Neural cell (in vitro differentiated cells): ENCODE measurements at regions not wholly inside any gene's neighbourhood (a gene's known extent, or its start where the extent isn't known, plus 50 kb on each side); places are given as distances from the start of the nearest gene placed in this dataset.

Experiments used
- H2AFZ ChIP-seq: fragments of 200-600, 300-800 bp; sonication (generic), shearing (Covaris generic); 2 replicates; pipeline ENCODE4 v1.6.0; 2014; ENCODE audit warnings: low read depth, mild to moderate bottlenecking, antibody characterized with exemption, low read length, moderate library complexity
- H3F3A ChIP-seq: fragments of 200-600 bp; shearing (Covaris generic); 2 replicates; pipeline ENCODE4 v1.6.1; 2016; ENCODE audit warnings: mild to moderate bottlenecking, moderate library complexity, mixed read lengths, antibody characterized with exemption, low read length; ENCODE audit not compliant: insufficient read depth, poor library complexity, severe bottlenecking
- H3K27ac ChIP-seq: fragments of 200-600, 300-800 bp; sonication (generic), shearing (Covaris generic); 2 replicates; pipeline ENCODE4 v1.5.1; 2014; ENCODE audit warnings: mild to moderate bottlenecking, low read length, moderate library complexity
- H3K27me3 ChIP-seq: fragments of 300-800, 200-600 bp; sonication (generic), shearing (Covaris generic); 2 replicates; pipeline ENCODE4 v1.6.0; 2014; ENCODE audit warnings: mild to moderate bottlenecking, low read depth, low read length, moderate library complexity; ENCODE audit not compliant: insufficient read depth
- H3K36me3 ChIP-seq: fragments of 300-800, 200-600 bp; sonication (generic), shearing (Covaris generic); 2 replicates; pipeline ENCODE4 v1.5.1; 2014; ENCODE audit warnings: mild to moderate bottlenecking, antibody characterized with exemption, low read length, moderate library complexity; ENCODE audit not compliant: insufficient read depth
- H3K4me2 ChIP-seq: fragments of 300-800, 200-600 bp; sonication (generic), shearing (Covaris generic); 2 replicates; pipeline ENCODE4 v1.6.0; 2014; ENCODE audit warnings: mild to moderate bottlenecking, low read length
- H3K4me3 ChIP-seq: fragments of 300-800, 200-600 bp; sonication (generic), shearing (Covaris generic); 2 replicates; pipeline ENCODE4 v1.5.1; 2014; ENCODE audit warnings: mild to moderate bottlenecking, low read length, moderate library complexity
- H3K79me2 ChIP-seq: fragments of 200-600 bp; shearing (Covaris generic); replicated peaks from 2 replicates; pipeline ENCODE4 v1.6.0; 2014; ENCODE audit warnings: mild to moderate bottlenecking, low read length, moderate library complexity; ENCODE audit not compliant: insufficient read depth
- H3K9ac ChIP-seq: fragments of 300-800, 200-600 bp; sonication (generic), shearing (Covaris generic); 2 replicates; pipeline ENCODE4 v1.6.1; 2016; ENCODE audit warnings: mild to moderate bottlenecking, low read length, mixed read lengths
- H3K9me2 ChIP-seq: fragments of 200-600 bp; shearing (Covaris generic); 2 replicates; pipeline ENCODE4 v1.6.1; 2016; ENCODE audit warnings: mild to moderate bottlenecking, low read length, mixed read lengths; ENCODE audit not compliant: insufficient read depth
- H3K9me3 ChIP-seq: fragments of 200-600, 300-800 bp; sonication (generic), shearing (Covaris generic); 2 replicates; pipeline ENCODE4 v1.6.1; 2016; ENCODE audit warnings: mild to moderate bottlenecking, mixed run types, low read length, moderate library complexity, mixed read lengths
- H4K20me1 ChIP-seq: fragments of 200-600 bp; shearing (Covaris generic); 2 replicates; pipeline ENCODE4 v1.6.1; 2016; ENCODE audit warnings: mild to moderate bottlenecking, mixed run types; ENCODE audit not compliant: insufficient read depth
- EP300 ChIP-seq: fragments of 450-650 bp; conservative IDR thresholded peaks from 2 replicates; pipeline ENCODE4 v1.6.1; 2014; ENCODE audit warnings: antibody characterized with exemption, mild to moderate bottlenecking, moderate library complexity; ENCODE audit not compliant: poor library complexity, severe bottlenecking
- EZH2 ChIP-seq: fragments of 200-600, 300-800 bp; shearing (Covaris generic), sonication (generic); IDR thresholded peaks from 2 replicates; pipeline ENCODE4 v1.6.1; 2014; ENCODE audit warnings: antibody characterized with exemption, low read length, borderline replicate concordance, mild to moderate bottlenecking; ENCODE audit not compliant: insufficient read depth, poor library complexity, severe bottlenecking
- MXI1 ChIP-seq: fragments of 450-650 bp; conservative IDR thresholded peaks from 2 replicates; pipeline ENCODE4 v1.6.1; 2014; ENCODE audit warnings: antibody characterized with exemption, mild to moderate bottlenecking; ENCODE audit not compliant: poor library complexity, severe bottlenecking
- POLR2AphosphoS5 ChIP-seq: IDR thresholded peaks from 2 replicates; pipeline ENCODE4 v1.6.1; 2012
- RAD21 ChIP-seq: fragments of 450-650 bp; conservative IDR thresholded peaks from 2 replicates; pipeline ENCODE4 v1.6.1; 2014; ENCODE audit warnings: antibody characterized with exemption, mild to moderate bottlenecking, moderate library complexity
- SMC3 ChIP-seq: fragments of 450-650 bp; conservative IDR thresholded peaks from 2 replicates; pipeline ENCODE4 v1.6.1; 2014; ENCODE audit warnings: antibody characterized with exemption, mild to moderate bottlenecking, moderate library complexity; ENCODE audit not compliant: poor library complexity
- TAF1 ChIP-seq: IDR thresholded peaks from 2 replicates; pipeline ENCODE4 v1.6.1; 2012; ENCODE audit warnings: low read depth
- TF ChIP-seq, protein P1 (sequence below): IDR thresholded peaks from 2 replicates; pipeline ENCODE4 v1.6.1; 2012; ENCODE audit warnings: borderline replicate concordance
- TF ChIP-seq, protein P2 (sequence below): fragments of 450-650 bp; IDR thresholded peaks from 2 replicates; pipeline ENCODE4 v1.5.1; 2014; ENCODE audit warnings: antibody characterized with exemption, mild to moderate bottlenecking, moderate library complexity; ENCODE audit not compliant: poor library complexity, severe bottlenecking

GRCh38 chr5:145044970-145045369 lies 790.2 kb downstream of the PRELID2 start:
- Histone ChIP-seq H3K4me2 (no peak overlapping the region), H3K79me2 (no peaks in the 10 kb centered on the region), H3K4me3 (no peak overlapping the region), H3K9me3 (no peaks in the 10 kb centered on the region), H2AFZ (no peak overlapping the region), H3F3A (no peaks in the 10 kb centered on the region), H3K27ac (no peak overlapping the region), H3K36me3 (no peaks in the 10 kb centered on the region), H3K9me2 (no peaks in the 10 kb centered on the region), H3K27me3 (no peaks in the 10 kb centered on the region), H3K9ac (no peak overlapping the region), H4K20me1 (no peaks in the 10 kb centered on the region)
- TF ChIP-seq RAD21 (no peak), POLR2AphosphoS5 (no peak), EP300 (no peak), EZH2 (no peak), TAF1 (no peak), MXI1 (no peak), SMC3 (no peak)
- TF ChIP-seq, protein P1, sequence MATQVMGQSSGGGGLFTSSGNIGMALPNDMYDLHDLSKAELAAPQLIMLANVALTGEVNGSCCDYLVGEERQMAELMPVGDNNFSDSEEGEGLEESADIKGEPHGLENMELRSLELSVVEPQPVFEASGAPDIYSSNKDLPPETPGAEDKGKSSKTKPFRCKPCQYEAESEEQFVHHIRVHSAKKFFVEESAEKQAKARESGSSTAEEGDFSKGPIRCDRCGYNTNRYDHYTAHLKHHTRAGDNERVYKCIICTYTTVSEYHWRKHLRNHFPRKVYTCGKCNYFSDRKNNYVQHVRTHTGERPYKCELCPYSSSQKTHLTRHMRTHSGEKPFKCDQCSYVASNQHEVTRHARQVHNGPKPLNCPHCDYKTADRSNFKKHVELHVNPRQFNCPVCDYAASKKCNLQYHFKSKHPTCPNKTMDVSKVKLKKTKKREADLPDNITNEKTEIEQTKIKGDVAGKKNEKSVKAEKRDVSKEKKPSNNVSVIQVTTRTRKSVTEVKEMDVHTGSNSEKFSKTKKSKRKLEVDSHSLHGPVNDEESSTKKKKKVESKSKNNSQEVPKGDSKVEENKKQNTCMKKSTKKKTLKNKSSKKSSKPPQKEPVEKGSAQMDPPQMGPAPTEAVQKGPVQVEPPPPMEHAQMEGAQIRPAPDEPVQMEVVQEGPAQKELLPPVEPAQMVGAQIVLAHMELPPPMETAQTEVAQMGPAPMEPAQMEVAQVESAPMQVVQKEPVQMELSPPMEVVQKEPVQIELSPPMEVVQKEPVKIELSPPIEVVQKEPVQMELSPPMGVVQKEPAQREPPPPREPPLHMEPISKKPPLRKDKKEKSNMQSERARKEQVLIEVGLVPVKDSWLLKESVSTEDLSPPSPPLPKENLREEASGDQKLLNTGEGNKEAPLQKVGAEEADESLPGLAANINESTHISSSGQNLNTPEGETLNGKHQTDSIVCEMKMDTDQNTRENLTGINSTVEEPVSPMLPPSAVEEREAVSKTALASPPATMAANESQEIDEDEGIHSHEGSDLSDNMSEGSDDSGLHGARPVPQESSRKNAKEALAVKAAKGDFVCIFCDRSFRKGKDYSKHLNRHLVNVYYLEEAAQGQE = no peak
- TF ChIP-seq, protein P2, sequence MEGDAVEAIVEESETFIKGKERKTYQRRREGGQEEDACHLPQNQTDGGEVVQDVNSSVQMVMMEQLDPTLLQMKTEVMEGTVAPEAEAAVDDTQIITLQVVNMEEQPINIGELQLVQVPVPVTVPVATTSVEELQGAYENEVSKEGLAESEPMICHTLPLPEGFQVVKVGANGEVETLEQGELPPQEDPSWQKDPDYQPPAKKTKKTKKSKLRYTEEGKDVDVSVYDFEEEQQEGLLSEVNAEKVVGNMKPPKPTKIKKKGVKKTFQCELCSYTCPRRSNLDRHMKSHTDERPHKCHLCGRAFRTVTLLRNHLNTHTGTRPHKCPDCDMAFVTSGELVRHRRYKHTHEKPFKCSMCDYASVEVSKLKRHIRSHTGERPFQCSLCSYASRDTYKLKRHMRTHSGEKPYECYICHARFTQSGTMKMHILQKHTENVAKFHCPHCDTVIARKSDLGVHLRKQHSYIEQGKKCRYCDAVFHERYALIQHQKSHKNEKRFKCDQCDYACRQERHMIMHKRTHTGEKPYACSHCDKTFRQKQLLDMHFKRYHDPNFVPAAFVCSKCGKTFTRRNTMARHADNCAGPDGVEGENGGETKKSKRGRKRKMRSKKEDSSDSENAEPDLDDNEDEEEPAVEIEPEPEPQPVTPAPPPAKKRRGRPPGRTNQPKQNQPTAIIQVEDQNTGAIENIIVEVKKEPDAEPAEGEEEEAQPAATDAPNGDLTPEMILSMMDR = no peak

- Histone ChIP-seq H3K4me3 (no peak overlapping the region), H4K20me1 (no peaks in the 10 kb centered on the region), H3K9me2 (no peaks in the 10 kb centered on the region), H3F3A (no peaks in the 10 kb centered on the region), H3K27ac (no peak overlapping the region), H3K4me2 (no peak overlapping the region), H2AFZ (no peak overlapping the region), H3K27me3 (no peaks in the 10 kb centered on the region), H3K36me3 (no peaks in the 10 kb centered on the region), H3K9ac (no peak overlapping the region), H3K9me3 (no peaks in the 10 kb centered on the region), H3K79me2 (no peaks in the 10 kb centered on the region)
- TF ChIP-seq EP300 (no peak), POLR2AphosphoS5 (no peak), RAD21 (no peak), SMC3 (no peak), TAF1 (no peak), MXI1 (no peak)
- TF ChIP-seq, protein P2 = no peak
- TF ChIP-seq, protein P1 = no peak
Observed at GRCh38 chr5:145028626-145029025, 806.5 kb downstream of the PRELID2 start.
